ENCODE measurements at regions not wholly inside any gene's neighbourhood (a gene's known extent, or its start where the extent isn't known, plus 50 kb on each side); places are given as distances from the start of the nearest gene placed in this dataset.
"Not testable (repeated sequence)": the region's sequence is repeated elsewhere in the genome, so short reads cannot be mapped to it uniquely, and the experiment has no call there.

DNA sequence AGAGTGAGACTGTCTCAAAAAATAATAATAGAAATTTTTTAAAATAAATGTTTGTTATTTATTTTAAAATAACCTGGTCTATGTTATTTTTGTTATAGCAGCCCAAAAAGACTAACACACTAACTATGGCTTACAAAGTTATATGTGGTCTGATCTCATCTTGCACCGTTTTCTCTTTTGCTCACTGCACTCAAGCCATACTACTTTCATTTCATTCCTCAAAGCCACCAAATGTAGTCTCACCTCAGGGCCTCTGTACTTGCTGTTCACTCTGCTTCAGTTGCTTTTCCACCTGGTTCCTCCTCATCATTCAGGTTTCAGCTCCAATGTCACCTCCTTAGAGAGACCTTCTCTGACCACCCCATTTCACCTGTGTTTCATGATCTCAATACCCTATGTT, 55.2 kb upstream of the MDM1 start:
- no peak for DNase-seq

DNA sequence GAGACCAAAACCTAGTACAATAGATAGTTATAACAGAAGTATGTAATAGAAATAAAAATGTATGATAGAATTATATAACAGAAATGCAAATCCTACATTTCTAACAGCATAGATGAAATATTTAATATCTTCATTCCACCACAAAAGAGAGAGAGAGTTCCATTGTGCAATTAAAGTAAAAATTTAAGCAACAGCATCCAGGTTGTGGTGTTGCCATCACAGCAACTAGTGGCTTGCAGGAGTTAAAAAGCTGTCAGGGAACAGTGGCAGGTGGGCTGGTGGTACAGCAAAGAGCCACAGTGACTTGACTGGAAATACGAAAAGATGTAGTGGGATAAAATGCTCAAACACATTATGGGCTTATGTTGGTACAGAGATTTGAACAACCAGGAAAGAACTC, 57.1 kb upstream of the MDM1 start:
- DNase-seq: no peak

DNA sequence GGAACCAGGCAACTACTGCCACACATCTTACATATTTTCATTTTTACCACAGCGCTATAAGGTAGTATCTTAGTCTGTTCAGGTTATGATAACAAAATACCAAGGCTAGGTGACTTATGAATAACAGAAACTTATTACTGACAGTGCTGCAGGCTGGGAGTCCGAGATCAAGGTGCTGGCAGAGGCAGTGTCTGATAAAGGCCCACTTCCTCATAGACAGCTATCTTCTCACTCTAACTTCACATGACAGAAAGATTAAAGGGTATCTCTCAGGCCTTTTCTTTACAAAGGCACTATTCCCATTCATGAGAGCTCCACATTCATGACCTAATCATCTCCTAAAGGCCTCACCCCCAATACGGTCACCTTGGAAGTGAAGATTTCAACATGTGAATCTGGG, 59.8 kb upstream of the MDM1 start:
- no peak for DNase-seq

DNA sequence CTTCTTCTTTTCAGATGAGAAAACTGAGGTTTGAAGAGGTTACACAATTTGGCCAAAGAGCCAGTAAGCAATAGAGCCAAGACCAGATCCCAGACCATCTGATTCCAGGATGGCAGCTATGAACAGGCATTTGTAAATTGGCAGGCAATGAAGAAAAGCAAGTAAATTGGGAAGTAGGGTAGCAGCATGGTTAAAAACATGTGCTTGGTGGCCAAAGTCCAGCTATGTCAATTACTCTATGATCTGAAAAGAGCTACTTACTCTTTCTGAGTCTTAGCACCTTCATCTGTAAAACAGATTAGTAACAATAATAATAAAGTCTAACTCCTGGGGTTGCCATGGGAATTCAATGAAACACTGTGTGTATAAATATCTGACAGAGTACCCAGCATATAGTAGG, 60.2 kb upstream of the MDM1 start:
- no peak for DNase-seq

DNA sequence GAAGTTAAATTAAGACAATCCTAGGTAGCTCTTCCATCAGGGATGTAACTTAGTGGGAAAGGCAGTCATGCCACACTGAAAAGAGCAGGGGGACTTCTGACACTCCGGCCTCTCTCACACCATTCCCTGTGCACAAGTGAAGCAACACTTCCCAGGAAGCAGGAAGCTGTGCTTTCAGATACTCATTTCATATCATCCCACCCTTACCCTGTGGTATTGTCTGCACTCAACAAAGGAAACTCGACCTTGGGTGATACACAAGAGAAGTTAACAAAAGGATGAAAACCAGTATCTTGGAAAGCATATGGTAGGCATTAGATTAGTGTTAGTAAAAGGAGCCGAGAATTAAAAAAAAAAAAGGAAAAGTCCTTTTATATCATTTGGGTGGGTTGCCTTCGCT, 61.3 kb upstream of the MDM1 start:
- no peak for DNase-seq

DNA sequence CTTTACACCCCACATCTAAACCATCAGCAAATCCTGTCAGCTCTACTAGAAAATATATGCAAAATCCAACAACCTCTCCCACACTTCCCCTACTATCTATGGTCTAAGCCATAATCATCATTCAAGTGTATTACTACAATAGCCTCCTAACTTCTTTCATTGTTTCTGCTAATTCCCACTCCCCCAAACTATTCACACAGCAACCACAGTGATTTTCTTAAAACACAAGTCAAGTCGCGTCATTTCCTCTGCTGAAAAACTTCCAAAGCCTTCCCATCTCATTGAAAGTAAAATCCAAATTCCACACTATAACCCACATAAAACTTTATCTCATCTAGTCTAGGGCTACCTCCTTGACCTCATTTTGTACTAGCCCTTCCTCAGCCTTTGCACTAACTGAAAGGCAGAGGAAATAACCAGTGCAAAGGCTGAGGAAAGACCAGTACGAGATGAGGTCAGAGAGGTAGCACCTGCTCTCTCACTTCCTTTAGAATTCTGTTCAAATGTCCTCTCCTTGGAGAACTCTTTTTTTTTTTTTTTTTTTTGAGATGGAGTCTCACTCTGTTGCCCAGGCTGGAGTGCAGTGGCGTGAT, 65.5 kb upstream of the MDM1 start:
- no peak for DNase-seq

DNA sequence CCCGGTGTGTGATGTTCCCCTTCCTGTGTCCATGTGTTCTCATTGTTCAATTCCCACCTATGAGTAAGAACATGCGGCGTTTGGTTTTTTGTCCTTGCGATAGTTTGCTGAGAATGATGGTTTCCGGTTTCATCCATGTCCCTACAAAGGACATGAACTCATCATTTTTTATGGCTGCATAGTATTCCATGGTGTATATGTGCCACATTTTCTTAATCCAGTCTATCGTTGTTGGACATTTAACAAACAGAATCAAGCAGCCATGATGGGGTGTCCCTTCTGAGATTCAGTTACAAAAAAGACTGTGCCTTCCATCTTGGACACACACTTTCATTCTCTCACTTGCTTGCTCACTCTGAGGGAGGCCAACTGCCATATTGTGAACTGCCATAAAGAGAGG, 66.5 kb upstream of the MDM1 start:
- not testable (repeated sequence) for DNase-seq

DNA sequence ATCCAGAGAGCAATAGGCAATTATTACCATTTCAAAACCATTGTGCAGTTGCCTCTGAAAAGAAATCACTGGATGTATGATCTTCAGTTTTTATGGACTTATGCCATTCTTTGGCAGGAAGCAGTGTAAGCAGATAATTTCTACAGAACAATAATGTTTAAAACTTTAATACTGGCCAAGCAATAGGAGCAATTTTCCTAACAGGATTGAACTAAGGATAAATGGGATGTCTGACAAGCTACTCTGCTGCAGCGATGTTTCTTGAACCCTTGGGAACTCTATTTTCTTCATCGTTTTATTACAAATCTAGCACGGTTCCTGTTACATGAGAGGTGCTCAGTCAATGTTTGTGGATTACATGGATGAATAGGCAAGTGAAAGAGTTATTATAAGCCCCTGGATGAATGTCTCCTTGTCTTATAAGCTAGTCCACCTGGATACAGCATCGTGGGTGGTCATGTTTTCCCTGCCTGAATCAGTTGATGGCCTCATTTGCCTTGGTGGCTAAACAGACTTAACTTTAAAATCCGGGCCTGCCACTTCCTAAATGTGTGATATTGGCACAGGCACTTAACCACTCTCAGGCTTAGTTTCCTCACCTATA, 68.2 kb upstream of the MDM1 start:
- peak; percentile 70 to 80 for DNase-seq

DNA sequence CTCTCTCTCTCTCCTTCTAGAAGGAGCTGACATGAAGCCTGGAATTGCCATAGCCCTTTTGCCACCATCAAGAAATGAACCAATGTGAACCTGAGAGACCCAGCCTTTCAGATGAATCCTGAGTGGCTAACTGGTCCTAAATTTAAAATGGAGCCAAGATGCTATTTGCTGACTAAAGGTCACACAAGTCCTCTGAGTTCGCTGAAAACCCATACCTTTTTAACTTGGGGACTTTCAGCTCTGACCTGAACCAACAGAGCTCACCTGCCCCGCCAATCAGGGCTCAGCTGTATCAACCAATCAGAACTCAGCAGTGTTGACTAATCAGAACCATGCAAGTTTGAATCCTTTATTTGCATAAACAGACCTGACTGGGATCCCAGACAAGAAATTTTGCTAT, 70.3 kb upstream of the MDM1 start:
- no peak for DNase-seq

DNA sequence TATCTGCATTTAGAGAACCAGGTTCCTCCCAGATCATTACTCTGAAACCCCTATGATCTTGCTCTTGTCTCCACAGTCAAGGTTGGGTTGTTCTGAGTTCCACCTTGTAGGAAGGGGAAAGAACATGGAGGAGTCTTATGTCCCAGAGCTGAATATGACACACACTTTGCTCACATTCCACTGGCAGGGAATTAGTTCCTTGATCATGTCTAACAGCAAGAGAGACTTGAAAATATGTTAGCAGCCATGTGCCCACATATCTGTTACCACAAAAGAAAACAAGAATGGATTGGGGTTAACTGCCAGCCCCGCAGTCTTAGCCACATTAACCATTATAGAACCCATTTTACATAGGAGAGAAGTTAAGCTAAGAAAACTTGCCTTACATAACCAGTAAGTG, 71.1 kb upstream of the MDM1 start:
- DNase-seq: no peak

DNA sequence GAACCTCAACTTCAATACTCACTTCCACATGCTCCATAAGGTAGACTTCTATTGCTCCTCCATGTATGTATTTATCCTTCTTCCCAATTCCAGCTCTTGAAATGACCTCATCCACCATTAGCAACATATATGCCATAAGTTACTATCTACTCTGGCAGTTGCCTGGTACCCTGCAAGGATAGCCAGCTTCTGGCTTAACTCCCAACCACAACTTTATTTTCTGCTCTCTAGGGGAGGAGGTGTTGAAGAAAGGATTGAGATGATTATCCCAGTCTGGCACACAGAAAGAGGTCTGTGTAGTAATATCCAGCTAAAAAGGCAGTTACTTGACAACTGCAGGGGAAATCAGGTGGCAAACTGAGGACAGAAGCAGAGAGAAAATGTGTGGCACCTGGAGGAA, 71.5 kb upstream of the MDM1 start:
- no peak for DNase-seq

DNA sequence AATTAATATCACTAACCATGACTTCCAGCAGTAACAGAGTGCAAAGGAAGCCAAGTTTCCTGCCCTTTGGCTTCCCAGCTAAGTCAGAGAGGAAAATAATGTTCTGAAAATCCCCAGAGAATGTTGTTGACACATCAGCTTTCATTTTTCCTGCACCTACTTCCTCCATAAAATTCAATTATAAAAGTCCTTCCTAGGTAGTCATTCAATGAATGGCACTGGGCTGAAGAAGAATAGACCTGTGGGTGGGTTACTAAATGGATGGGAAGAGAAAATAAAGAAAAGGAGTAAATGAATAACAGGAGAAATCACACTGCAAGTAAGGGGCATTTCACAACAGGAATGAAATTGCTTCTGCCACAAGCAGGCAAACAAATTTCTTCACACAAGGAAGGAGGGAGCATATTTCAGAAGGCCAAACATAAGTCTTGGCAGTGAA, 73.2 kb upstream of the MDM1 start:
- DNase-seq: no peak

DNA sequence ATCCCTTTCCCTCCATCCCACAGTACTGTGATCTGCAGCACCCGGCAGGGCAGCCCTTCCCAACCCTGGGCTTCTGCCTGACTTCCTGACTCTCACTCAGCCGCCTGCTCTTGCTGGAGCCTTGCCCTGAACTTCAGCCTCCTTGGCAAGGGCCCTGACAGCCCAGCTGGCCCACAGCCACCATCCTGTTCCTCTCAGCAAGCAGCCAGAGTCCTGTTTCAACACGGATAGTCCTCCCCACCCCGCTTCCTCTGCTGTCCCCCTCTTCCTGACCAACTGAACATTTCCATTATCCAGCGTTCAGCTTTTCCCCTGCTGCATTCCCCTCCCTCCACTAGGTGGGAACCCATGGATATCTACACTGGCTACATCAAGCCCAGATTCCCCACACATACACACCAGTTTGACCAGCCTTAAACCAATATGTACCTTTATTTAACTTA, 74.0 kb upstream of the MDM1 start:
- no peak for DNase-seq

DNA sequence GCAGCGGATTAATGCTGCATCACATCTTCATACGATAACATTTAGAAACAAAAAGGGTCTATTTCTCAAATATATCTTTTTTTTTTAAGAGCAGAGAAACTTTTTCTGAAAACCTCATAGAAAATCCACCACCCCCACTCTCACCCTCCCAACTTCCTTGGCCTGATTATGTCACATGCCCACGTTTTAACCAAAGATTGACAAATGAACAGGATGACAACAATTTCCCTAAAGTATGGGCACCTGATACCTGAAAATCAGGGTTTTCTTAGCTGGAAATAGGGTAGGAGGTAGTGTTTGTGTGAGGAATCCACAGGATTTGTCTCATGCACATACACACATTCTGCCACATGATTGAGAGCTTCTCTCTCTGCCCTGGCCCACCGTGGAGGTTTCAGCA, 74.7 kb upstream of the MDM1 start:
- DNase-seq: no peak

DNA sequence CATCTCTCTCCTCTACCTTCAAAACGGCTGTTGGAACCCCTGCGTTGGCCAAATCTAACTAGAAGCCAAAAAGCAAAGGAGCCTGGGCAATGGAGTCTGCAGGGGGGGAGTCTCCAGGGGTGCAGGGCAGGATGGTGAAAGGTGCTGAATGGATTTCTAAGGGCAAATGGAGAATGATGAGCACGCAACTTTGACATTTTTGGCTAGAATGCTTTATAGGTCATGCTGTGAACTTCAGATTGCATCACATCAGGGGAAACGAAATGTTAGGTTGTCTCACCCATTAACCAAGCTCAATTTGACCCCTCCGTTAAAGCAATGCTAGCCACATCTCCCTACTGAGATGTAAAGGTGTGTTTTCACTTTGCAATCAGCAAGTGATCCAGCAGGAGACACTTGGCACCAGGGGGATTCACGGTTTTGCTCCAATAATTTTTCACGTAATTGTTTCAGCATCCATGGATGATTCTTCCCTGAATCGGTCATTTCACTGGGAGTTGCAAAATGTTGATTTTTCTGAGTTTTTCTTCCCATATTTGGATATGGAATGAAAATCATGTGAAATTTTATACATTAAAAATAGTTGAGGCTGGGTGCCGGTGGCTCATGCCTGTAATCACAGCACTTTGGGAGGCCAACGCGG, 78.0 kb upstream of the MDM1 start:
- DNase-seq: no peak

DNA sequence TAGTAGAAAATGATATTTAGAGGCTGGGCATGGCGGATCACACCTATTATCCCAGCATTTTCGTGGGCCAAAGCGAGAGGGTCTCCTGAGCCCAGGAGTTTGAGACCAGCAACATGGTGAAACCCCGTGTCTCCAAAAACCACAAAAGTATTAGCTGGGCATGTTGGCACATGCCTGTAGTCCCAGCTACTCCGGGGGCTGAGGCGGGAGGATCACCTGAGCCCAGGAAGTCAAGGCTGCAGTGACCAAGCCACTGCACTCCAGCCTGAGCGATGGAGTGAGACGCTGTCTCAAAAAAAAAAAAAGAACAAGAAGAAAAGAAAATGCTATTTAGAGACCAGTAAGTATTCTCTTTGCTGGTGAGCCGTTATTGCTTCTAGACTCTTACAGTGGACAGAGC, 79.2 kb upstream of the MDM1 start:
- DNase-seq: no peak

DNA sequence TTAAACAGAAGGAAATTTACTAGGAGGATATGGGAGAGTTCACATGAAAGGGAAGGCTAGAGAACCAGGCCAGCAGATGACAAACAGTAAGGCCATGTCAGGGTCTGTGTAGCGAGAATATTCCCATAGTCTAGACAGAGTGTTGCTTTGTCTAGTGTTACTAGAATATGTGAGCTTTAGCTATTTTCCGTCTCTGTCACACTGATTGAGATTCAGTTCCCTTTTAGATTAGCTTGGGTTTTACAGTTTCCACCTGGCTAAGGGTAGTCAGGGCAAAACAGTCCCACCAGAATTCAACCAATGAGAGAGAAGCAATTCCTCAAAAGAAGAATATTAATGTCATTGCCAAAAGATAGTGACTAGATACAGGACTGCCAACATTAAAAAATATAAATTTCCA, 82.8 kb upstream of the MDM1 start:
- DNase-seq: no peak

DNA sequence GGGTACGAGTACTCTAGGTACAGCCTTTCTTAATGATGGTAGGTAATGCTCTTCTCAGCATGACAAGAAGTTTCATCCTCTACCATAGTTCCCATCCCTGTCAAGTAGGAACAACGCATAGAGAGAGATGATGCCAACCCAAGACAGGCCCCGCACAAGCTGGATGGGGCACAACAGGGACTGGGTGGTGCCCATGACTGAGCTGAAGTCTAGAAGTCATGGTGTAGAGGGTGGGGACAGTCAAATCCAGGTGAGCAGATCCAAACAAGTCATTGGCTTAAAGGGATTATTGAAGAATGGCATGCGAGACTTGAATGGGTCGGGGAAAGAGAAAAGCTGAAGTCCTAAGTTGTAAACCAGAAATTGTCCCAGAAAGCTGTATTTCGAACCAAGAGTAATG, 84.2 kb upstream of the MDM1 start:
- no peak for DNase-seq

DNA sequence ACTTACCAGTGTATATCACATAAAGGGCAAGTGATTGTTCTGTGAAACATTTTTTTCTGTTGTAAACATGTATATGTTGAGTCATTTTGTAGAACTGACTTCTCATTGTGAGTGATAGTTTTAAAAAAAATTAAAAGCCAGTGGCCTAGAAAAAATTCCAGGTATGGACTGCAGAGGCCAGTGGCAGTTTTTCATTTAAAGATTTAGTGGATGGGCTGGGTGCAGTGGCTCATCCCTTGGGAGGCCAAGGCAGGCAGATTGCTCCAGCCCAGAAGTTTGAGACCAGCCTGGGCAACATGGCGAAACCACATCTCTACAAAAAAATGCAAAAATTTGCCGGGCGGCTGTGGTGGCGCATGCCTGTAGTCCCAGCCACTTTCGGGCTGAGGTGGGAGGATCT, 84.7 kb upstream of the MDM1 start:
- DNase-seq: no peak

DNA sequence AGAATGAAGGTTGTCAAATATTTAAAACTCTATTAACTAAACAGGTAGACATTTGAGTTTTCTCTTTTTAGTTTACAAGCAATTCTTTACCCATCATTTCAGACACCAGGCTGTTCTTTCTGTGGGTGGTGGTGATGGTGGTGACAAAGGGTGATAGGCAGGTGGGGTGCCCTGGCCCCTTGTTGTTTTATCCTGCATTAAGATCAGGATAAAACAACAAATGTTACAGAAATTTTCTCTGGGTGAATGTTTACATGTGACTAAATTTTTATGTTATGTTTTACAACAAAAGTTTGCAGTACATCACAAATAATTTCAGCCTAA, 85.9 kb upstream of the MDM1 start:
- no peak for DNase-seq

DNA sequence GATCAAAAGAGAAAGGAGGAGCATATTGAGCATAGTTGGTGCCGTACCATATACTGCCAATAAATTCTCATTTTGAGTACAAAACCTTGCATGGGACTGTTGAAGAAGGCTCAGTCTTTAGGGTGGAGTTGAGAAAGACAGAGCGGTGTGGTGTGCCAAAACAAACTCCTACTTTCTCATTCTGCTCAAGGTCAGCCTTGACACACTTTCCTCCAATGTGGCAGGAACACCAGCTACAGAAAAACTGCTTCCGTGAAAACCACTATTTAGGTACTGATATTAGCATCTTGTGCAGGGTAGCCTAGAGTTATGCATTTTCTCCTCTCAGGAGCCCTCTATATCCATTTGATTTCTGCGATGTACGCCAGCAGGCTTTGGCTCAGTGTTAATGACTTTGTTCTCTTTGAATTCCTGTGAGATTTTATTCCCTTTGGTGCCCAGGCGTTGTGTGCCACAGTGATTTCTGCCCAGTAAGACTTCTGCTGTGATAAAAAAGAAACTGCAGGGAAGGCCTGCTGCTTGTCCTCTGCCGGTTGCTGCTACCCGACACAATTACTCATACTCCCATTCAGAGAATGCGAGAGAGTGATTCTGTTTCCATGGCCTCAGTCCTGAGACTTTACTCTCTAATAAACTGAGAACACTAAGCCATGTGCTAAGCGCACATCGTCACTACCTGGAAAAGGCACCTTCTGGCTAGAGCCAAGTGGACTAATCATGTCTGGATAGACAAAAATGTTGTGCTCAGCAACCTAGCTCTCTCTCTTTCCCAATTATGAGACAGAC, 88.3 kb upstream of the MDM1 start:
- no peak for DNase-seq

DNA sequence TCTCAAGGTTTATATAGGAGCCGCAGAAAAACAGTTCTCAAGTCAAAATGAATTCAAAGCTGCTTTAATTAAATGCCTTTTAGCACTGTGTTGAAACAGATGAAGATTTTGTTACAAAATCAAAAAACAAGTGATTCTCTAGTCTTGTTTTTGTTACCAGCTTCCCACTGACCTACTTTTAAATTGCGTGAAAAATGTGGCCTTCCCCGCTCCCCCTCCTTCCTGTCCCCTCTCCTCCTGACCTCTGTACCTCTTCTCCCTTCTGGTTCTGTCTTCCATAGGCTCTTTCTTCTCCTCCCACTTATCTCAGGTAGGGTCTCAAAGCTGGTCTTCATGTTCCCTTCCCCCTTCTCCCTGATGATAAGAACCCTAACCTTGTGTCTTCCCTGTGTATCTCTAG, 90.0 kb upstream of the MDM1 start:
- DNase-seq: no peak

DNA sequence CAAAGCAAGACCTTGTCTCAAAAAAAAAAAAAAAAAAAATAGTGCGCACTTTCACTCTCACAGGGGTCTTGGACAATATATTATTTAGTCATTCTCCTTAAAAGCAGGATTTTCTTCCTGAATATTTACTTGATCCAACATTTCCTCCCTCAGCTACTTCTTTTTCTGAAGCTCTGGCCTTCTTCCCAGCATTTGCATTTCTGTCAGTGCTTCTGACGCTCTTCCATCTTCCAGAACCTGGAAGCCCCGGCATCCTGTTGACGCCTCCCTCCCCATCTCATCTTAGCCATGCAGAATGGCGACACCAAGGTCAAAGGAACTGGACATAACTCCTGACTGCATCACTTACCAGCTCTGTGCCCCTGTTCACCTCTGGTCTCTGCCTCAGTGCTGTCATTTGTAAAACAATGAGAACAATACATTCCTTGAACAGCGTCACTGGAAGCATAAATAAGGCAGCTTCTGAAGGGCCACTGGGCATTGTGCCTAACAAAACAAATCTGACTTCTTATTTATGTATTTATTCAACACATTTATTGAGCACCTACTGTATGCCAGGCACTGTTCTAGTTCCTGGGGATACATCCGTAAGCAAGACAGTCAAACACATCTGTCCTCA, 90.9 kb upstream of the MDM1 start:
- DNase-seq: no peak

DNA sequence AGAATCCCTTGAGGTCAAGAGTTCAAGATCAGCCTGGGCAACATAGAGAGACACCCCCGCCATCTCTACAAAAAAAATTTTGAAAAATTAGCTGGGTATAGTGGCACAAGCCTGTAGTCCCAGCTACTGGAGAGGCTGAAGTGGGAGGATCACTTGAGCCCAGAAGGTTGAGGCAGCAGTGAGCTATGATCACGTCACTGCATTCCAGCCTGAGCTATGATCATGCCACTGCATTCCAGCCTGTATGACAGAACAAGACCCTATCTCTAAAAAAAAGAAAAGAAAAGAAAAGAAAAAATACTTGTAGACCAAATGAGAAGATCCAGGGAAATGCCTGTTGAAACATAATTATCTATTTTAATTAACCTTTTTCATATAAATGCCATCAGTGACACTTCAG, 93.8 kb upstream of the MDM1 start:
- DNase-seq: no peak

Data from NCI-H1930 (cell line).